ENCODE measurements at regions not wholly inside any gene's neighbourhood (a gene's known extent, or its start where the extent isn't known, plus 50 kb on each side); places are given as distances from the start of the nearest gene placed in this dataset.

DNA sequence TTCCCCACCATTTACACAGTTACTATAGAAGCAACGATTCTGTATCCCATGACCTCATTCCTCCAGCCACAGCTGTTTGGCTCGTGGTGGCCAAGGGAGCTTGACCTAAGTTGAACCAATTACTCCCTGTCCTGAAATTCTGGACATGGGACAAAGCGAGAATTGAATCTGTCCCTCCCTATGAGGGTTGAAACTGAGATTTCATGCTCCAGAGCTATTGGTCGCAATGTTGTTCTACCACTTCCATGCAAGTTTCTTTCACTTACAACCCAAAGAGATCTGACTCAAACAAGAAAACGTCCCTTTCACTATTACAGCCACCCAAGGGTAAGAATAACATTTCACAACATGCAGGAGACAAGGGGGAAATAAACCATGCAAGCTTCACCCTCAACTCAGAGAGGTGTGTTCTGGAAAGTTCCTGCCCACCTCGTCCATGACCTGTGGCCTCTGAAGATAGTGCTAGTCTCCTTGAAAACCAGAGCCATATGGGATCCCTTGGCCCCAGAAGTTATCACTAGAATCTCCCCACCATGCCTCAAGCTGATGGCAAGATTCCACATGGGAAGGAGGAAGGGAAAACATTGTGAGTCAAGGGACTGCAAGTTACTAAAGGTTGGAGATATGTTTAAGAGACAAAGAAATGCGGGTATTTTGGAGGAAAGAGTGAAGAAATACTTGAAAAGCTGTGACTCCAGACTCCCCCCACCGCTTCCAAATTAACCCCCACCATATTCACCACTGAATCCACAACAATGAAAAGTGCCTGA lies 74.5 kb upstream of the SRSF6 start:
- TF ChIP-seq, protein P1, sequence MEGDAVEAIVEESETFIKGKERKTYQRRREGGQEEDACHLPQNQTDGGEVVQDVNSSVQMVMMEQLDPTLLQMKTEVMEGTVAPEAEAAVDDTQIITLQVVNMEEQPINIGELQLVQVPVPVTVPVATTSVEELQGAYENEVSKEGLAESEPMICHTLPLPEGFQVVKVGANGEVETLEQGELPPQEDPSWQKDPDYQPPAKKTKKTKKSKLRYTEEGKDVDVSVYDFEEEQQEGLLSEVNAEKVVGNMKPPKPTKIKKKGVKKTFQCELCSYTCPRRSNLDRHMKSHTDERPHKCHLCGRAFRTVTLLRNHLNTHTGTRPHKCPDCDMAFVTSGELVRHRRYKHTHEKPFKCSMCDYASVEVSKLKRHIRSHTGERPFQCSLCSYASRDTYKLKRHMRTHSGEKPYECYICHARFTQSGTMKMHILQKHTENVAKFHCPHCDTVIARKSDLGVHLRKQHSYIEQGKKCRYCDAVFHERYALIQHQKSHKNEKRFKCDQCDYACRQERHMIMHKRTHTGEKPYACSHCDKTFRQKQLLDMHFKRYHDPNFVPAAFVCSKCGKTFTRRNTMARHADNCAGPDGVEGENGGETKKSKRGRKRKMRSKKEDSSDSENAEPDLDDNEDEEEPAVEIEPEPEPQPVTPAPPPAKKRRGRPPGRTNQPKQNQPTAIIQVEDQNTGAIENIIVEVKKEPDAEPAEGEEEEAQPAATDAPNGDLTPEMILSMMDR (IDR thresholded peaks at IDR 0.05; ENCODE audit: insufficient read depth, low read length): no peak
- no peak for TF ChIP-seq POLR2AphosphoS5 (IDR thresholded peaks at IDR 0.05; ENCODE audit: low read depth)

Measured in HL-60 (cell line).